ENCODE measurements at regions not wholly inside any gene's neighbourhood (a gene's known extent, or its start where the extent isn't known, plus 50 kb on each side); places are given as distances from the start of the nearest gene placed in this dataset.

DNA sequence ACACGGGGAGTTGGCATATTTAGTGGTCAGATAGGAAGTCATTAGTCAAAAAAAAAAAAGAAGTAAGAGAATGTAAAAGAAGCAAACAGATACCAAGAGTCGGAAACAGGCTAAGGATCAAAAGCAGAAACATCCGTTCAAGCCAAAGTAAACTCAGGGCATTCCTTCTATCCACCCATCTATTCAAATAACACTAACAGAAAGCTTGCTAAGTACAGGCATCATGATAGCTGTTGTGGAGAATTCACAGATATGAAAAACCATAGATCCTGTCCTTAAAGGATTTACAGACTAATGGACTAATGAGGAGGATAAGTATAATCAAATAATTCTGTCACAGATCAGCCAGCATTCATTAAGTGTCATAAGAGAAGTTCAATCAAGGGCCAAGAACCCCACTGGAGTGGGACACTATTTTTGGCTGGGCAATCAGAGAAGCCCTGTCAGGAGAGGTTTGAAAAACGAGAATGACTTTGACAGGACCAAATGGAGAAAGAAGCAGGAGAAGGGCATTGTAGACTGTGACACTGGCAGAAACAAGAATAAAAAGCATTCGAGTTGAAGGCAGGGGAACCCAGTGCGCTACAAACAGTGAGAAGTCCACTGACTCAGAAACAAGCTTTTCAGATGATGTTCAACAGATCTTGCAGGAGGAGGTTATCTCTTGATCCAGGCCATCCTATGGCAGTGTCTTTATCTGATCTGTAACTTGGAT is 154.2 kb upstream of the TSLP start:
- no peak for TF ChIP-seq POLR2A (IDR thresholded peaks at IDR 0.05)
- TF ChIP-seq, protein P1, sequence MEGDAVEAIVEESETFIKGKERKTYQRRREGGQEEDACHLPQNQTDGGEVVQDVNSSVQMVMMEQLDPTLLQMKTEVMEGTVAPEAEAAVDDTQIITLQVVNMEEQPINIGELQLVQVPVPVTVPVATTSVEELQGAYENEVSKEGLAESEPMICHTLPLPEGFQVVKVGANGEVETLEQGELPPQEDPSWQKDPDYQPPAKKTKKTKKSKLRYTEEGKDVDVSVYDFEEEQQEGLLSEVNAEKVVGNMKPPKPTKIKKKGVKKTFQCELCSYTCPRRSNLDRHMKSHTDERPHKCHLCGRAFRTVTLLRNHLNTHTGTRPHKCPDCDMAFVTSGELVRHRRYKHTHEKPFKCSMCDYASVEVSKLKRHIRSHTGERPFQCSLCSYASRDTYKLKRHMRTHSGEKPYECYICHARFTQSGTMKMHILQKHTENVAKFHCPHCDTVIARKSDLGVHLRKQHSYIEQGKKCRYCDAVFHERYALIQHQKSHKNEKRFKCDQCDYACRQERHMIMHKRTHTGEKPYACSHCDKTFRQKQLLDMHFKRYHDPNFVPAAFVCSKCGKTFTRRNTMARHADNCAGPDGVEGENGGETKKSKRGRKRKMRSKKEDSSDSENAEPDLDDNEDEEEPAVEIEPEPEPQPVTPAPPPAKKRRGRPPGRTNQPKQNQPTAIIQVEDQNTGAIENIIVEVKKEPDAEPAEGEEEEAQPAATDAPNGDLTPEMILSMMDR (IDR thresholded peaks at IDR 0.05): no peak

All from suprapubic skin (tissue), 3 donors.